CD4-positive, alpha-beta T cell treated with Interferon alpha-2 for 1 hour (primary cell): ENCODE measurements at regions not wholly inside any gene's neighbourhood (a gene's known extent, or its start where the extent isn't known, plus 50 kb on each side); places are given as distances from the start of the nearest gene placed in this dataset.

ENCODE experiments used
- DNase-seq, 2 donors: peaks; one replicate each; pipeline ENCODE4 v3.0.0-alpha.2; 2020 to 2022

GRCh38 chr2:46239175-46239846 is 57.9 kb upstream of the EPAS1 start:
- DNase-seq: no peak

- DNase-seq: peak; percentile 32 to 64
These were observed 57.4 kb upstream of the EPAS1 start for GRCh38 chr2:46239847-46240181.

GRCh38 chr2:46241344-46241743 is 55.9 kb upstream of the EPAS1 start:
- DNase-seq: no peak

GRCh38 chr2:46245869-46246268 is 51.3 kb upstream of the EPAS1 start:
- DNase-seq: no peak

- no peak for DNase-seq
These were observed 50.4 kb upstream of the EPAS1 start for GRCh38 chr2:46246790-46247189.
